ENCODE measurements at regions not wholly inside any gene's neighbourhood (a gene's known extent, or its start where the extent isn't known, plus 50 kb on each side); places are given as distances from the start of the nearest gene placed in this dataset.
"Not testable (repeated sequence)": the region's sequence is repeated elsewhere in the genome, so short reads cannot be mapped to it uniquely, and the experiment has no call there.

GRCh38 chr18:51463483-51464136 is 266.1 kb upstream of the MEX3C start:
- no peak for DNase-seq

DNA sequence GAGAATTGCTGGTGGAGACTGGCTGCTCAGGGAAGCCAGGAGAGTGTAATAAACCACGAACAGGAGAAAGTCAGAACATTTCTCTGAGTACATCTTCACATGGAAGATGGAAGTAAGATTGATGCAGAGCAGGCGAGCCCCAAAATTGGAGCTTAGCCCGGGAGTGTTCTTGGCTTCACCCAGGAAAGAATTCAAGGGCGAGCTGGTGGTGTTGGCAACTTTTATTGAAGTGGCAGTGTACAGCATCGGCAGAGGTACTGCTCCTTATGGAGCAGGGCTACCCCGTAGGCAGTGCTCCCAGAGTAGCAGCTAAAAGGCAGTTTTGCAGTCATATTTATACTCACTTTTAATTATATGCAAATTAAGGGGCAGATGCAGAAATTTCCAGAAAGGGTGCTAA is 281.4 kb upstream of the MEX3C start:
- no peak for DNase-seq

GRCh38 chr18:51479736-51480135 is 282.3 kb upstream of the MEX3C start:
- DNase-seq, result no peak

- no peak for DNase-seq
These were observed 283.2 kb upstream of the MEX3C start for GRCh38 chr18:51480407-51481261.

GRCh38 chr18:51486735-51487366 is 289.4 kb upstream of the MEX3C start:
- DNase-seq, result no peak

DNA sequence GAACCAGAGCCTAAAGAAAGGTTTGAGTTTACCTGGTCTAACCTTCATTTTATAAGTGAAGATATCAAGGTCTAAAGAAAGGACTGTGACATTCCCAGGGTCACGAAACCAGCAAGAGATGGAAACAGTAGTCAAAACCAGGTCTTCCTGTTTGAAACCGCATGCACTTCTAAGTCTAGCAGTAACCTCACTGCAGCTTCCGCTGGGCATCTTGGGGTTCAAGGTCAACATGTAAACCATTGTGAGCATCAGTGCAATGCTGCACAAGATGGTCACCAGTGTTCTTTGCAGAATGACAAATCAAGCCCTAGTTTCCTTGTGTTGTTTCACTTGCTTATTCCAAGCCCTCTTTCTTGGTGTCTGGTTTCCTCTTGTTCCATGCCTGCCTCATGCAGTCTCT is 292.9 kb upstream of the MEX3C start:
- DNase-seq, result no peak

GRCh38 chr18:51490860-51491259 is 293.4 kb upstream of the MEX3C start:
- DNase-seq, result no peak

DNA sequence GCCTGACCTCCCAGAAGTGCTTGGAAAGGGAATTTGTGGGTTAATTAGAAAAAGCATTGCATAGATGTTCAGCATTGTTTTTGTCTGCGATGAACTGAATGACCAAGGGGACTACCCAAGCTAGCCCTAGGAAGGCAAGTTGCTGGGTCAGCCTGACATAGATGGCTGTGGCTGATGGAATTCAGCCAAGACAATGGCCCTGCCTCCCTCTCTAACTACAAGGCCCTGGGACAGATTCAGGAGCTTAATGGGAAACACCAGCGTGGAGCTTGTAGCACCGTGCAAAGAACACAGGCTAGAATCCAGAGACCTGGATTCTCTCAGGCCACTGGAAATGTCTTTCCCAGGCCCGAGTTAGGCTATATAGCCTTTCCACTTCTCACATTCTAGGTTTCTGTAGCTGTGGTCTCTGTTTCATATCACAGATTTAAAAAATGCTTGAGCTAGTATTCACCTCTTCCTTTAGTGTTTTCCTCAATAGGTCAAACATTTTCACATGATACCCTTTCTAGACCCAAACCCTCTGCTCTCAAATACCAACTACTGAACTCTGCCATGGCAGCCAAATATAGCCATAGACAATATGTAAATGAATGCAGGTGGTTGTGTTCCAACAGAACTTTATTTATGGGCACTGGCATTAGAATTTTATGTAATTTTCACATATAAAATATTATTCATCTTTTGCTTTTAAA is 294.3 kb upstream of the MEX3C start:
- DNase-seq, result no peak

DNA sequence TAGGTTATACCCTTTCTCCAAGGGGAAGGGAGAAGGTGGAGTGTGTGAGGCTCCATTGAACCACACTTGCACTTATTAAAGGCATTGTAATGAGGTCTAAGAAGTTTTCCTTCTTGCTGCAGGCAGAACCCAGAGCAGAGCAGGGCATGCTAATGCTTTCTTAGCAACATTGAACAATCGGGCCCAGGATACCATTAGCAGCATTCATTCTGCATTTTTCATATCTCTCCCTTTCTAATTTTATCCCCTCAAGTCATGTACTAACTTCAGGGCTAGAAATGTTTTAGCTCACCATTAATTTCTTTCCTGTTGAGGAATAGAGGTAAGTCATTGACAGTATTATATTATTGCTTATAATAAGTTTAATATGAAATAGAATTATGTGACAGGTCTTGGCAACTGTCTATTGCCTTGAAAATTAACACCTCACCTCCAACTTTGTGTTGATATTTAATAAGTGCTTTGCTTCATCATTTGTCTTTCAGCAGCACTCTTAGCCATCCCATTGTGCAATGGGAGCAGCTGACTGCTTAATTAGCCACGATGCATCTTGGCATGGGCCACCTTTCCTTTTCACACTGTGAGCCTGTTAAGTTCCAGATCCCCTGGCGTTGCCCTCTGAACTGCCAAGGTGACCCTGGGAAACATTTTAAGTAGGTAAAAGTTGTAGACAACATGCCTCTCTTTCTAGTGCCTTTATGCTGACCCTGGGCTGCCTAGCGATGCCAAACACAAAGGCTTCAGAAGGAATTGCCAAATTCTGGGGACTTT is 300.8 kb upstream of the MEX3C start:
- no peak for DNase-seq

DNA sequence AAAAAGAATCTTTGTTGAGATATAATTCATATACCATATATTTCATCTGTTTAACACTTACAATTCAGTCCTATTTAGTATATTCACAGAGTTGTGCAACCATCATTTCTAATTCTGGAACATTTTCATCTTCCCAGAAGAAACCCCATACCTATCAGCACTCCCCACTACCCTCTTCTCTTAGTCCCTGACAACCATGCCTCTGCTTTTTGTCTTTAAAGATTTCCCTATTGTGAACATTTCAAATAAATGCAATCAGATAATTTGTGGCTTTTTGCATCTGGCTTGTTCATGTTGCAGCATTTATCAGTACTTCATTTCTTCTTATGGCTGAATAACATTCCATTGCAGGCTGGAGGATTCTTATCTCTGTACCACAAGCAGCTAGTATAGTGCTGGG is 305.9 kb upstream of the MEX3C start:
- DNase-seq, result no peak

DNA sequence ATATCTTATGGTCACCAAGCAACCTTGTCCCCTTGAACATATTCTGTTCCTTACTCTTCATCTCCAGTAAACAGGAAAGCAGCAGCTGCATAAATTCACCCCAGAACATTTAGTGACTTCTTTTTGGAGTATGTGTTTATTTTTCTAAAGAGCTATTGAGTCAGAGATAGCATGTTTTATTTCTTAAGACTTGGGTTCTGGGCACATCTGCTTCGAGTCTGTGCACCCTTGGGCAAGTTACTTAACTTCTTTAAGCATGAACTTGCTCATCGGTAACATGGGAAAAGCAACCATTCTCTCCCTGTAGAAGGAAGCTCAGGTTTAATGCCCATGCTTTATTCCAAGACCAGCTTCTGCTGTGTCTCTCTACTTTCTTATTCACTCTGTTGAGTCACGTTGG is 309.3 kb upstream of the MEX3C start:
- no peak for DNase-seq

DNA sequence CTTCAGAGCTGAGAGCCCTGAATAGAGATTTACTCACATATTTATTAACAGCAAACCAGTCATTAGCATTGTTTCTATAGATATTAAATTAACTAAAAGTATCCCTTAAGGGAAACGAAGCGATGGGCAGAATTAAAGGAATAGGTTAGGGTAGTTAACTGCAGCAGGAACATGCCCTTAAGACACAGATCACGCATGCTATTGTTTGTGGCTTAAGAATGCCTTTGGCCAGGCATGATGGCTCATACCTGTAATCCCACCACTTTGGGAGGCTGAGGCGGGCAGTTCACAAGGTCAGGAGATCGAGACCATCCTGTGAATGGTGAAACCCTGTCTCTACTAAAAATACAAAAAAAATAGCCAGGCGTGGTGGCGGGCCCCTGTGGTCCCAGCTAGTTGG is 310.9 kb upstream of the MEX3C start:
- DNase-seq, result not testable (repeated sequence)

DNA sequence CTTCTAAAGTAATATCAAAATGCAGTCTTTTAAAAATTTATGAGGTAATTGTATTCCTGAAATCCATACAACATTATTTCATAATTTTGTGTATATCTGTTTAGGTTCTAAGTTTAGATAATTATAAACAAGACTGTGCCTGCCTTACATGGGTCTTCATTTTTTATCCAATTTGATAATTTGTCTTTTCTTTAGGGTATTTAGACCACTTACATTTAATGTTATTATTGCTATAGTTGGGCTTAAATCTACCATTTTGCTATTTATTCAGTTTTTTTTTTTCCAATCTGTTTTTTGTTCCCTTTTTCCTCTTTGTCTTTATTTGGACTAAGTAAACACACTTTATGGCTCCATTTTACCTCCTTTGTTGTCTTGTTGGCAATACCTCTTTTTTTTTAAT is 312.5 kb upstream of the MEX3C start:
- DNase-seq, result no peak

GRCh38 chr18:51513517-51513916 is 316.0 kb upstream of the MEX3C start:
- DNase-seq, result no peak

DNA sequence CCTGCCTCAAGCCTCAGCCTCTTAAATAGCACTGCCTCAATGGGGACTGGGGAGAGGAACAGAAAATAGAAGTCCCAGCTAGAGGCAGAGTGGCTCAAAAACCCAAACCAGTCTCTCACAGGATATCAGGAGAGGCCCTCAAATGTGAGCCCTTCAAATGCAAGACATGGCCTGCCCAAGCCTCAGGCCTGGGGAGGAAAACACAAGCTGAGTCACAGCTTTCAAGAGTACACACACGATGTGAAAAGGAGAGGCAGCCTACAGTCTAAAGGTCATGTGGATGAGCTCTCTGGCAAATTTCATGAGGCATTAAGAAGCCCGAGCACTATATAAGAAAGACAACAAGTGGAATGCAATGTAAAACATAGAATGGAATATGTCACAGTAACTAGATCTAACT is 316.6 kb upstream of the MEX3C start:
- DNase-seq, result no peak

DNA sequence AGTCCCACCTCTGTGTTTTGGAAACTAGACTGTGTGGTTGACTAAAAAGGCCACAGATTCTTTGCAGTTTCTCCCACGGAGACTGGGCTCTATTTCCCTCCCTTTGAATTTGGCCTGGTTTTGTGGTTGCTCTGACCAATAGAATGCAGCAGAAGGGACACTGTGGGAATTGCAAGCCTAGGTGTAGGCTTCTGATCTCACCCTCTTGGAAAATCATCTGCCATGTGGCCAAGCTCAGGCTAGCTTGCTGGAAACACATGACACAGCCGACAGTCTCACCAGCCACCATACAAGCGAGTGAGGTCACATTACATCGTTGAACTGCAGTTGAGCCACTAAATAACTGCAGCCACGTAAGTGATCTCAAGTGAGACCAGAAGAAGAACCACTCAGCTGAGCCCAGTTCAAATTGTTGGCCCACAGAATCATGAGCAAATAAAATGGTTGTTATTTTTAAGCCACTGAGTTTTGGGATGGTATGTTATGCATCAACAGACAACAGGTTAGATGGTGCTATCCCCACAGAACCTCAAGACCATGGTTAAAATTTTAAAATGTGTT is 319.1 kb upstream of the MEX3C start:
- DNase-seq, result no peak

DNA sequence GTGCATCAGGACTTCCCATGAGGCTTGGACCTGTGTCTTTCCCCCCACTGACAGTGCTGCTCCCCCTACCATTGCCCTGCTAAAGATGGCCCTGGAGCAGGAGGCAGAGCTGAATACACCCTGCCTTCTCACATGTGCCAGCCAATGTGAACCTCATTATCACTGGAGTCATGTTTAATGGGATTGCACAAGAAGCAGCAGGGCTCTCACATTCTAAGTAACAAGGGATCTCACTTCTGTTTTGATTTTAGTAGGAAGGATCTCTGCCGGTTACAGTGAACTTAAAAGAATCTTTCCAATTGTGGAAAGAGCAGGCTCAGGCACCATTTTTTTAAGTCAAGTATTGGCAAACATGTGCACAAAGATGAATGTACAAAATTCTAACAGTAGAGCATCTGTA is 322.1 kb upstream of the MEX3C start:
- no peak for DNase-seq

DNA sequence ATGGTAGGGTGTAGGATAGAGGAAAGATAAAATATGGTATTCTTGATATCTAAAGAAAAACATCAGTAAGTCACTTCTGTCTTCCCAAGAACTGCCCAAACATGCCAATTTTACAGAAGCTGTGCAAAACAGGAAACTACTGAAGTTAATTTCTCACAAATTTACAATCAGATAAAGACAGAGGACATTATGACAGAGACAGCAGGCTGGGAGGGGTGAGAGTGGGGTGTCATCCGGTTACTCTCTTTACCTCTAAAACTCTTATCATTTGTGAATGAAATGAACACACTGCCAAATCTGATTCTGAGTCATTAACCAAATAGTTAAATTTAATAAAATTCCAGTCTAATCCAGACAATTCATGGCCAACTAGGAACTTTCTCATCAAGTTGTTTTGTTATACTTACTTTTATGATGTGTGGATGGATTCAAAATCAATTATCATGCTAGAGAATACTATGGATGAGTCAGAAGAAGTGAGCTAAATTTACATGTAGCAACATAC is 323.2 kb upstream of the MEX3C start:
- DNase-seq, result no peak

DNA sequence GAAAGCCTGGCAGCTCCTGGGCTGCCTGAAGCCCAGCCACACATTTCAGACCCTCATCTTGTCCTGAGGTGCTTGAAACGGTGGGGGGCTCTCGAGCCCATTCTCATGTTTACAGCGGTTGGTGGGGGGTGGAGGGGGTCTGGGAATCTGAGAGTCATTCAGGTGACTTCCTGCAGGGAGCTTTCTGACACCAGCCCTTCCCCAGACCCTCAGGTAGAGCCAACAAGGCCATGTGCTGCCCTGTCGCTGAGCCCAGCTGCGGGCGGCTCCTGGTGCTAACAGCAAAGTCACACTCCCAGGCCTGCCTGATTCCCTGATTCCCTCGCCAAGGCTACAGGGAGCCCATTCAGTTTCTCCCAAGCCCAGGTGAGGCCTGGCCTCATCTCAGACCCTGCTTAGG is 324.9 kb upstream of the MEX3C start:
- no peak for DNase-seq

GRCh38 chr18:51522821-51523220 is 325.3 kb upstream of the MEX3C start:
- no peak for DNase-seq

- DNase-seq, result no peak
These were observed 326.2 kb upstream of the MEX3C start for GRCh38 chr18:51523671-51524070.

All from activated CD8-positive, alpha-beta memory T cell treated with anti-CD3 and anti-CD28 coated beads for 24 hours (primary cell).